Loucy (cell line): ENCODE measurements at regions not wholly inside any gene's neighbourhood (a gene's known extent, or its start where the extent isn't known, plus 50 kb on each side); places are given as distances from the start of the nearest gene placed in this dataset.

Source experiments
- CTCF ChIP-seq: fragments of 200-600 bp; sonication (generic); conservative IDR thresholded peaks from 2 replicates; pipeline ENCODE4 v1.5.1; 2014; ENCODE audit warnings: mild to moderate bottlenecking, antibody characterized with exemption, low read length
- EZH2phosphoT487 ChIP-seq: fragments of 200-600 bp; IDR thresholded peaks from 2 replicates; pipeline ENCODE4 v1.6.1; 2018; ENCODE audit warnings: antibody characterized with exemption, mild to moderate bottlenecking, moderate library complexity, borderline replicate concordance

- TF ChIP-seq CTCF = no peak
- TF ChIP-seq EZH2phosphoT487 = no peak
Measured at GRCh38 chr7:153385502-153385901, 626.0 kb downstream of the ACTR3B start.
